A673 (cell line): ENCODE measurements at regions not wholly inside any gene's neighbourhood (a gene's known extent, or its start where the extent isn't known, plus 50 kb on each side); places are given as distances from the start of the nearest gene placed in this dataset.

Experiments used
- EZH2 ChIP-seq: fragments of 200-600 bp; sonication (generic); IDR thresholded peaks from 2 replicates; pipeline ENCODE4 v1.6.1; 2017; ENCODE audit warnings: borderline replicate concordance, low read depth, mild to moderate bottlenecking, mixed read lengths, antibody characterized with exemption, low read length; ENCODE audit not compliant: poor library complexity, severe bottlenecking
- TF ChIP-seq, protein P1 (sequence below): fragments of 300-800, 200-600 bp; sonication (generic); conservative IDR thresholded peaks from 2 replicates; pipeline ENCODE4 v1.5.1; 2017; ENCODE audit warnings: low read depth, mild to moderate bottlenecking, antibody characterized with exemption, low read length, moderate library complexity, mixed read lengths

DNA sequence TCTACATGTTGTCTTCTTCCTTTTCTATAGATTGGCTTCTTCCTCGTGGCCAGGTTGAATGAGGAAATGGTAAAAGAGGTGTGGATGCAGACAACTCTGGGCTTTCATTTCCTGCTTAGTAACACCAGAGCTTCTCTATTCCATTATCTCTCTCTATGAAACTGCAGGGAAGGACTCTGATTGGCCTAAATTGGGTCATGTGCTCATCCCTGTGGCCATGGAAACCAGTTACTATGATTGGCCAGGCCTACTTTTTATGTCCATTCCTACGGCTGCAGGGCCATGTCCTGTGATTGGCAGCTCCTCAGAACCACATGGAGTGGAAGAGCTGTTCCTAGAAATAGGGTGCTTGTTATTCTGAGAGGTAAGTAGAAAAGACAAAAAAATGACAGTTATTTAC, 486.9 kb upstream of the ADAMTS9 start:
- TF ChIP-seq, protein P1, sequence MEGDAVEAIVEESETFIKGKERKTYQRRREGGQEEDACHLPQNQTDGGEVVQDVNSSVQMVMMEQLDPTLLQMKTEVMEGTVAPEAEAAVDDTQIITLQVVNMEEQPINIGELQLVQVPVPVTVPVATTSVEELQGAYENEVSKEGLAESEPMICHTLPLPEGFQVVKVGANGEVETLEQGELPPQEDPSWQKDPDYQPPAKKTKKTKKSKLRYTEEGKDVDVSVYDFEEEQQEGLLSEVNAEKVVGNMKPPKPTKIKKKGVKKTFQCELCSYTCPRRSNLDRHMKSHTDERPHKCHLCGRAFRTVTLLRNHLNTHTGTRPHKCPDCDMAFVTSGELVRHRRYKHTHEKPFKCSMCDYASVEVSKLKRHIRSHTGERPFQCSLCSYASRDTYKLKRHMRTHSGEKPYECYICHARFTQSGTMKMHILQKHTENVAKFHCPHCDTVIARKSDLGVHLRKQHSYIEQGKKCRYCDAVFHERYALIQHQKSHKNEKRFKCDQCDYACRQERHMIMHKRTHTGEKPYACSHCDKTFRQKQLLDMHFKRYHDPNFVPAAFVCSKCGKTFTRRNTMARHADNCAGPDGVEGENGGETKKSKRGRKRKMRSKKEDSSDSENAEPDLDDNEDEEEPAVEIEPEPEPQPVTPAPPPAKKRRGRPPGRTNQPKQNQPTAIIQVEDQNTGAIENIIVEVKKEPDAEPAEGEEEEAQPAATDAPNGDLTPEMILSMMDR, result no peak
- no peak for TF ChIP-seq EZH2
